GM18517 (cell line): ENCODE measurements at regions not wholly inside any gene's neighbourhood (a gene's known extent, or its start where the extent isn't known, plus 50 kb on each side); places are given as distances from the start of the nearest gene placed in this dataset.

Source experiments
- ATAC-seq: cut with Tn5 transposase; IDR thresholded peaks from one replicate; pipeline ENCODE4 v1.9.1; 2021; ENCODE audit warnings: mild to moderate bottlenecking, moderate library complexity; ENCODE audit not compliant: unreplicated experiment

- no peak for ATAC-seq
These were observed 624.9 kb downstream of the CBLN2 start for GRCh38 chr18:71919211-71919610.

GRCh38 chr18:71913641-71914040 lies 630.5 kb downstream of the CBLN2 start:
- no peak for ATAC-seq

- ATAC-seq, result no peak
These were observed 641.7 kb downstream of the CBLN2 start for GRCh38 chr18:71902482-71902881.

GRCh38 chr18:71899707-71900472 lies 644.3 kb downstream of the CBLN2 start:
- ATAC-seq, result no peak

- ATAC-seq, result no peak
These were observed 645.0 kb downstream of the CBLN2 start for GRCh38 chr18:71899183-71899582.

GRCh38 chr18:71887509-71887908 lies 656.6 kb downstream of the CBLN2 start:
- ATAC-seq, result no peak

GRCh38 chr18:71878226-71878625 lies 665.9 kb downstream of the CBLN2 start:
- ATAC-seq, result no peak

- ATAC-seq, result no peak
These were observed 670.4 kb downstream of the CBLN2 start for GRCh38 chr18:71873695-71874094.

- ATAC-seq, result no peak
These were observed 678.3 kb downstream of the CBLN2 start for GRCh38 chr18:71865888-71866287.

GRCh38 chr18:71850602-71851001 lies 693.5 kb downstream of the CBLN2 start:
- ATAC-seq, result no peak

- ATAC-seq, result no peak
These were observed 694.7 kb downstream of the CBLN2 start for GRCh38 chr18:71849407-71849806.

GRCh38 chr18:71846716-71847115 lies 697.4 kb downstream of the CBLN2 start:
- ATAC-seq, result no peak

GRCh38 chr18:71844814-71845213 lies 699.3 kb downstream of the CBLN2 start:
- ATAC-seq, result no peak

- ATAC-seq, result no peak
These were observed 701.5 kb downstream of the CBLN2 start for GRCh38 chr18:71842666-71843065.

GRCh38 chr18:71837547-71837946 lies 706.6 kb downstream of the CBLN2 start:
- ATAC-seq, result no peak

- ATAC-seq, result no peak
These were observed 711.1 kb downstream of the CBLN2 start for GRCh38 chr18:71832946-71833617.

GRCh38 chr18:71831039-71831438 lies 713.1 kb downstream of the CBLN2 start:
- ATAC-seq, result no peak

- ATAC-seq, result no peak
These were observed 716.8 kb downstream of the CBLN2 start for GRCh38 chr18:71827301-71827700.

GRCh38 chr18:71815305-71815704 lies 728.8 kb downstream of the CBLN2 start:
- ATAC-seq, result no peak

GRCh38 chr18:71809711-71810110 lies 734.4 kb downstream of the CBLN2 start:
- no peak for ATAC-seq

GRCh38 chr18:71808616-71809015 lies 735.5 kb downstream of the CBLN2 start:
- no peak for ATAC-seq

- ATAC-seq, result no peak
These were observed 736.6 kb downstream of the CBLN2 start for GRCh38 chr18:71807586-71807985.
